Adrenal gland (tissue), 9 donors: ENCODE measurements at regions not wholly inside any gene's neighbourhood (a gene's known extent, or its start where the extent isn't known, plus 50 kb on each side); places are given as distances from the start of the nearest gene placed in this dataset.
"Not testable (repeated sequence)": the region's sequence is repeated elsewhere in the genome, so short reads cannot be mapped to it uniquely, and the experiment has no call there.

ENCODE experiments used
- DNase-seq, 7 donors: peaks; one replicate each; pipeline ENCODE4 v3.0.0-alpha.2; 2019 to 2020
- H3K27ac ChIP-seq, 5 donors: fragments of 200-600 bp; sonication (generic) in 4 of 5; 1 replicate in 3 of 5; 2 replicates in 2 of 5; pipeline versions ENCODE4 v1.5.1 to v1.8.0; 2016 to 2020; ENCODE audit warnings: mild to moderate bottlenecking in 1 of 5
- H3K27me3 ChIP-seq: fragments of 200-600 bp; 2 replicates; pipeline ENCODE4 v1.8.0; 2021
- H3K36me3 ChIP-seq, 2 donors: fragments of 200-600 bp; replicated peaks in 1 of 2; 1 replicate in 1 of 2; 2 replicates in 1 of 2; pipeline versions ENCODE4 v1.5.1 to v1.8.0; 2018 to 2022
- H3K4me1 ChIP-seq, 2 donors: fragments of 200-600 bp; replicated peaks in 1 of 2; 1 replicate in 1 of 2; 2 replicates in 1 of 2; pipeline versions ENCODE4 v1.5.1 to v1.8.0; 2018 to 2021
- H3K4me3 ChIP-seq, 4 donors: fragments of 200-600 bp; sonication (generic) in 3 of 4; one replicate each; pipeline ENCODE4 v1.5.1; 2016 to 2018
- H3K9me3 ChIP-seq, 3 donors: fragments of 200-600 bp; sonication (generic) in 1 of 3; replicated peaks in 1 of 3; 1 replicate in 2 of 3; 2 replicates in 1 of 3; pipeline versions ENCODE4 v1.5.1 to v1.8.0; 2016 to 2021
- CTCF ChIP-seq, 6 experiments: fragments of 450-650 bp in 4 of 6; fragments of 200-600 bp in 2 of 6; sonication (generic) in 1 of 6; IDR thresholded peaks; 1 replicate in 5 of 6; 2 replicates in 1 of 6; pipeline versions ENCODE4 v1.5.1 to v1.8.0; 2016 to 2021; ENCODE audit warnings: antibody characterized with exemption in 6 of 6, mild to moderate bottlenecking in 2 of 6, moderate library complexity in 1 of 6
- POLR2A ChIP-seq, 2 donors: fragments of 450-650 bp; IDR thresholded peaks; one replicate each; pipeline ENCODE4 v1.6.1; 2017; ENCODE audit warnings: antibody characterized with exemption in 2 of 2, mild to moderate bottlenecking in 2 of 2, moderate library complexity in 1 of 2
- WGBS, 4 donors: extraction: QIAGEN DNeasy Blood & Tissue Kit in 2 of 4; methylation state at CpG; one replicate each; pipeline versions ENCODE4 v1.1.5 to v1.1.7; 2013 to 2017; 5-methylcytosine and 5-hydroxymethylcytosine counted together
- intact Hi-C, 2 donors: fragments of 100-400 bp; cut with DNase I; formaldehyde crosslinking; loops; one replicate each; pipeline versions ENCODE4 v1.14.1 to v1.15.0; 2022 to 2023
- donor health status: healthy with polysubstance abuse.
- donor health status: Bipolar disorder and iron deficiency.
- donor health status: DM: yes; HTN: yes; CAD: no.
- donor health status: DM: no; HTN: no; CAD: no.
- donor health status: DM: no; HTN: no; CAD: no.

- Histone ChIP-seq H3K27me3 (no peaks in the 10 kb centered on the region), H3K9me3 (peaks cover 0 to 8% (median 0%) of the 10 kb centered on the region in 3 donors), H3K4me3 (no peak overlapping the region), H3K36me3 (no peaks in the 10 kb centered on the region), H3K27ac (no peak overlapping the region), H3K4me1 (no peaks in the 10 kb centered on the region)
- no peak for DNase-seq
- 47 to 62% (median 51%) methylated on average over 12 of the region's 12 CpGs for WGBS, 4 donors
- TF ChIP-seq CTCF (IDR thresholded peaks at IDR 0.05) (no peak), POLR2A (IDR thresholded peaks at IDR 0.05) (no peak)
- intact Hi-C loops = no loop called here
Observed at GRCh38 chr13:50484472-50485113, 358.9 kb downstream of the DLEU7 start.

- Histone ChIP-seq H3K36me3 (no peaks in the 10 kb centered on the region), H3K27ac (no peak overlapping the region), H3K9me3 (peaks cover 0 to 8% (median 0%) of the 10 kb centered on the region in 3 donors), H3K4me3 (no peak overlapping the region), H3K4me1 (no peaks in the 10 kb centered on the region), H3K27me3 (no peaks in the 10 kb centered on the region)
- TF ChIP-seq CTCF (IDR thresholded peaks at IDR 0.05) (no peak), POLR2A (IDR thresholded peaks at IDR 0.05) (no peak)
- 50 to 60% (median 54%) methylated on average over 8 of the region's 8 CpGs for WGBS, 4 donors
- intact Hi-C loops = no loop called here
- no peak for DNase-seq
Observed at GRCh38 chr13:50485979-50486935, 357.2 kb downstream of the DLEU7 start.

GRCh38 chr13:50493683-50494082 lies 349.8 kb downstream of the DLEU7 start:
- H3K27me3 ChIP-seq = no peaks in the 10 kb centered on the region
- no peaks in the 10 kb centered on the region for H3K9me3 ChIP-seq
- 68 to 88% (median 75%) methylated on average over 3 of the region's 3 CpGs for WGBS, 4 donors
- no peaks in the 10 kb centered on the region for H3K36me3 ChIP-seq
- H3K4me3 ChIP-seq = no peak overlapping the region
- no peak for TF ChIP-seq CTCF (IDR thresholded peaks at IDR 0.05)
- no peak for TF ChIP-seq POLR2A (IDR thresholded peaks at IDR 0.05)
- H3K27ac ChIP-seq = no peak overlapping the region
- intact Hi-C loops = no loop called here
- H3K4me1 ChIP-seq = no peaks in the 10 kb centered on the region
- no peak for DNase-seq

GRCh38 chr13:50494138-50494537 lies 349.4 kb downstream of the DLEU7 start:
- H3K4me1 ChIP-seq = no peaks in the 10 kb centered on the region
- no peak overlapping the region for H3K4me3 ChIP-seq
- 74 to 87% (median 81%) methylated on average over 2 of the region's 2 CpGs for WGBS, 4 donors
- no peaks in the 10 kb centered on the region for H3K9me3 ChIP-seq
- no peaks in the 10 kb centered on the region for H3K27me3 ChIP-seq
- no peaks in the 10 kb centered on the region for H3K36me3 ChIP-seq
- intact Hi-C loops = no loop called here
- no peak overlapping the region for H3K27ac ChIP-seq
- TF ChIP-seq CTCF (IDR thresholded peaks at IDR 0.05) (no peak), POLR2A (IDR thresholded peaks at IDR 0.05) (no peak)
- DNase-seq = no peak

GRCh38 chr13:50503212-50503611 lies 340.3 kb downstream of the DLEU7 start:
- H3K27ac ChIP-seq, H3K27me3 ChIP-seq, H3K4me3 ChIP-seq, intact Hi-C loops, H3K9me3 ChIP-seq, H3K36me3 ChIP-seq, DNase-seq, H3K4me1 ChIP-seq: not testable (repeated sequence)
- WGBS, 4 donors = 100% methylated on average over 1 of the region's 1 CpG; no CpG with 5 or more reads in 2 of the 4 donors
